Erythroblast (primary cell): ENCODE measurements at regions not wholly inside any gene's neighbourhood (a gene's known extent, or its start where the extent isn't known, plus 50 kb on each side); places are given as distances from the start of the nearest gene placed in this dataset.

Experiments used
- GATA1 ChIP-seq: IDR thresholded peaks from 2 replicates; pipeline ENCODE4 v1.6.1; 2011; ENCODE audit warnings: low read depth, mild to moderate bottlenecking, control low read depth, low read length, moderate library complexity
- POLR2A ChIP-seq: IDR thresholded peaks from 2 replicates; pipeline ENCODE4 v1.6.1; 2011; ENCODE audit warnings: mild to moderate bottlenecking, low read length

- TF ChIP-seq POLR2A: no peak
- no peak for TF ChIP-seq GATA1
These were observed 61.9 kb upstream of the CLINT1 start for GRCh38 chr5:157920828-157921170.
